Fibroblast of skin of right quadriceps (primary cell): ENCODE measurements at regions not wholly inside any gene's neighbourhood (a gene's known extent, or its start where the extent isn't known, plus 50 kb on each side); places are given as distances from the start of the nearest gene placed in this dataset.
A peak's percentile ranks its signal among the peaks of the same experiment; 100 is the strongest.
"Not testable (repeated sequence)": the region's sequence is repeated elsewhere in the genome, so short reads cannot be mapped to it uniquely, and the experiment has no call there.

Experiments
- DNase-seq: peaks from one replicate; pipeline ENCODE4 v3.0.0-alpha.2; 2013

DNA sequence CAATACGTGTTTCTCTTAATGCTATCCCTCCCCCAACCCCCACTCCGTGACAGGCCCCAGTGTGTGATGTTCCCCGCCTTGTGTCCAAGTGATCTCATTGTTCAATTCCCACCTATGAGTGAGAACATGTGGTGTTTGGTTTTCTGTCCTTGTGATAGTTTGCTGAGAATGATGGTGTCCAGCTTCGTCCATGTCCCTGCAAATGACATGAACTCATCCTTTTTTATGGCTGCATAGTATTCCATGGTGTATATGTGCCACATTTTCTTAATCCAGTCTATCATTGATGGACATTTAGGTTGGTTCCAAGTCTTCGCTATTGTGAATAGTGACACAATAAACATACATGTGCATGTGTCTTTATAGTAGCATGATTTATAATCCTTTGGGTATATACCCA lies 52.5 kb downstream of the KIAA0408 start:
- not testable (repeated sequence) for DNase-seq

DNA sequence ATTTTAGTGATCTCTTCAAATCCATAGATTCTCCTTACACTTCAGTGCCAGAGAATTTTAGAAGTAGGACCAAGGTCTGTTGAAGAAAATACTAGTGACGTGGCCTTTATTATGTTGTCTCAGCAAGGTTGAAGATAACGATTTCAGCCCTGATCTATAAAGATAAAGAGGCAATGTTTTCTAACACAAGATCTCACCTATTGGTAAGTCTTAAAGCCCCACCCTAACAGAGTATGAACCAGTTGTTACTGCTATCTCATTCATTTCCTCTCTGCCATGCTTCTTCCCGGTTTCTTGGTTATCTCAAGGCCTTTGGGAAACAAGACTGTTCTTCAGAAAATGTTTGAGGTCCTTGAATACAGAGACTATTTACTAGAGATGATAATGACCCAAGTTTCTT lies 53.1 kb downstream of the KIAA0408 start:
- DNase-seq = no peak

DNA sequence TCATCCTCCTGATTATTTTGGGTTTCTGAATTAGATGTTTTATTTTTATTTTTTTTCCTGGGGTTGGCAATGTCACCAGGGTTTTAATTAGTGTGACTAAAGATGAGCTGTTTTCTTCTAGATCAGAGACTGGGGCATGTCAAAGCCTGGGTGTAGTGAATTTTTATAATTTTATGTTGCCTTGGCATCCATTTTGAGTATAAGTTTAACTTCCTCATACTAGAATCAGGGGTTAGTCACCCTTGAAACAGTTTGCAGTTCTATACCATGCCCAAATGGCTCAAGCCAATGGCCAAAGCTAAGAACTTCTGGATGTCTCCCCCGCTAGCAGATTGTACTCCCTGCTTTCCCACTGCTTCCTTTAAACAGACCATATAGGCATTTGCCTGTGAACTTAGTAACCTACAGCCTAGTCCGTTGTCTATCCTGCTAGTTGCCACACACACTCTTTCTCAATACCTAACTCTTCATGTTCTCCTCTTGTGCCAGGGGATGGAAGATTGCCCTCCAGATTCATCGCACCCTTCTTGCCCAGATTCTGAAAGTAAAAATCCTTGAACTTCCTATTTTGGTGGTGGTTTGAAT lies 54.5 kb downstream of the KIAA0408 start:
- DNase-seq = no peak

DNA sequence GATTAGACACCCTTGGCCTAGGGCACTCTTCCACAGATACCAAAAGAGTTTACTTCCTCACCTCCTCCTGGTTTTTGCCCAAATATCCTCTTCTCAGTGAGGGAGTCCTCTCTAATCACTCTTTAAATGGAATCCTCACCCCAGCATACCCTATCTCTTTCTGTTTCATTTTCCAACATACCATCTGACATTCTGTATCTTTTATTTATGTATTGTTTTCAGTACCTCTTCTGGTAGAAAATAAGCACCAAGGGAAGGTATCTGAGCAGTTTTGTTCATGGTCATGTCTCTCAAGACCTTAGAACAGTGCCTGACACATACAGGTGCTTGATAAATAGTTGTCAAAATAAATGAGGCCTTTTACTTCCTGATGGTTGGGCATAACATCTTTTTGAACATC lies 55.1 kb downstream of the KIAA0408 start:
- no peak for DNase-seq

DNA sequence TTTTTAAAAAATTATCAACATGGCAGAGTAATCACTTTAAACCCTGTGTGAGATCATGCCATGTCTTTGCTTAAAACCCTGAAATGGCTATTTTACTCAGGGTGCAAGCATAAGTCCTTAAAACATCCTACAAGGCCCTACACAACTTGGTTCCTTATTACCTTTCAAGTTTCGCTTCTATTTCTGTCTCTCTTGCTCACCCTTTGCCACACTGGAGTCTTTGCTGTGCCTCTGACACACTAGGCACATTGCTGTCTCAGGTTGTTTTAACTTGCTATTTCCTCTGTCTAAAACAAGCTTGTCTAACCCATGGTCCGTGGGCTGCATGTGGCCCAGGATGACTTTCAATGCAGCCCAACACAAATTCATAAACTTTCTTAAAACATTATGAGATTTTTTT lies 55.6 kb downstream of the KIAA0408 start:
- no peak for DNase-seq

DNA sequence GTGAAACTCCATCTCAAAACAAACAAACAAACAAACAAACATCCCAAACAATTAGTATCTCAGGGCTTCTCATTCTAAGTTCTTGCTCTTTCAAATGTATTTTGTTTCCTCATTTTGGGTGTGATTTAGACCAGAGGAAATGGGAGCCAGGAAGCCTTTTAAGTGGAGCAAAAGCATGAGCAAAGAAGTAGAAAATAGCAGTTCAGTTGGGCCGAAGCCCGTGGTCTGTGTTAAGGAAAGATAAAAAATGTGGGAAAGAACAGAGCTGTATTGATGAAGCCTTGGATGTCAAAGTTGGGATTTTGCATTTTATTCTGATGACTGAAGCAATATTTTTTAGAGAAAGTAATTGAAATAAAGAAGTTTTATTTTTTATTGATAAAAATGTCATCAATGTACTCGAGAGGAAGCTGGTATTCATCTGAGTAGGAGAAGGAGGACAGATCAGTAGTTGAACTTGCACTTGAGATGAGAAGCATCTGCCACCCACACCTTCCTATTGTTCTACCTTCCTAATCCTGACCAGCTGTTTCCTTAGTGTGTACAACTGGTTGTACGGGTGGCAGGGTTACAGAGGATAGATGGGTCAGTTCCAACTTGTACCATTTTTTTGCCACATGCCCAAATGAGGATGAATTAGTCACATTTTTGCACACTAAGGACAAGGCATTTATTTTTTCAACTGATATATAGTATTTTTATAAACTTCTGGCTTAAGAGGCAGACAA lies 56.1 kb downstream of the KIAA0408 start:
- no peak for DNase-seq

DNA sequence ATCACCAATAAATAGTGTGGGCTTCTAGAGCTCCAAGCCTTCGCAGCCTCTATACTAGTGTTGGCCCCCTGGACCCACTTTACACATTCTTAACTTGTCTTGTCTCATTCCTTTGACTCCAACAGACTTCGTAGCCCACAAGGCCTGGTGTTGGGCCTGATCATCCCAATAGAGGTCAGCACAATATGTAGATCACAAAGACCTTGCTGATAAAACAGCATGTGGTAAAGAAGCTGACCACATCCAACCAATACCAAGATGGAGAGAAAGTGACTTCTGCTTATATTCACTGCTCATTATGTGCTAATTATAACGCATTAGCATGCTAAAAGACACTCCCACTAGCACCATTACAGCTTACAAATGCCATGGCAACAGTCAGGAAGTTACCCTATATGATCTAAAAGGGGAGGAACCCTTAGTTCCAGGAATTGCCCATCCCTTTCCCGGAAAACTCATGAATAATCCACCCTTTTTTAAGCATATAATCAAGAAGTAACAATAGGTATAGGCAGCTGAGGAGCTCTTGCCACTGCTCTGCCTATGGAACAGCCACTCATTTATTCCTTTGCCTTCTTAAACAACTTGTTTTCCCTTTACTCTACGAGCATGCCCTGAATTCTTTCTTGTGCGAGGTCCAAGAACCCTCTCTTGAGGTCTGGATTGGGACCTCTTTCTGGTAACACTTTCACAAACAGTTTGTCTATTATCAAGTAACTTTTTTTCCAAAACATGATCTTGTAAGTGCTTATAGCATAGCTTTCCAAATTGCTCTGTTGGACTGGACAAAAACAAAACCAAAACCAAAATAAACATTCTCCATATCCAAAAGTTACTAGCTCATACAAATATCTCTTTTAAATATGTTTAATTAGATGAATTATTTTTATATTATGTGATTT lies 54.6 kb upstream of the ECHDC1 start:
- no peak for DNase-seq

DNA sequence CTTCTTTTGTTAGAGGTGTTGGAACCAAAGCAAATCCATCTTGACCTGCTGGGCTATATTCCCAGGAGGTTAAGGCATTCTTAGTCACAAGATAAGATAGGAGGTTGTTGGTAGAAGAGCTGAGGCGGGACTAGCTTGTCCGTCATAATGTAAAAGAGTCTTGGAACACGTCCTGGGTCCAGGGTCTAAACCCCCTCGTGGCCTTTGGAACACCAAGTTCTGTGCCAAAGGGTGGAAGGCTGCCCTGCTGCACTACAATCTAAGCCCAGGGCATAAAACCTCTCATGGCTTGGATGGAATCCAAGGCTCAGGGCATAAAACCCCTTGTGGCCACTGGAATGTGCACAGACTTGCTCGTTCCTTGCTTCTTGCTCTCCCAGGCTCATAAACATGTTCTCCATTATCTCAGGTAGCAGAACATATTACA lies 53.8 kb upstream of the ECHDC1 start:
- peak; percentile 13 for DNase-seq
